ENCODE measurements at regions not wholly inside any gene's neighbourhood (a gene's known extent, or its start where the extent isn't known, plus 50 kb on each side); places are given as distances from the start of the nearest gene placed in this dataset.
"Not testable (repeated sequence)": the region's sequence is repeated elsewhere in the genome, so short reads cannot be mapped to it uniquely, and the experiment has no call there.

DNA sequence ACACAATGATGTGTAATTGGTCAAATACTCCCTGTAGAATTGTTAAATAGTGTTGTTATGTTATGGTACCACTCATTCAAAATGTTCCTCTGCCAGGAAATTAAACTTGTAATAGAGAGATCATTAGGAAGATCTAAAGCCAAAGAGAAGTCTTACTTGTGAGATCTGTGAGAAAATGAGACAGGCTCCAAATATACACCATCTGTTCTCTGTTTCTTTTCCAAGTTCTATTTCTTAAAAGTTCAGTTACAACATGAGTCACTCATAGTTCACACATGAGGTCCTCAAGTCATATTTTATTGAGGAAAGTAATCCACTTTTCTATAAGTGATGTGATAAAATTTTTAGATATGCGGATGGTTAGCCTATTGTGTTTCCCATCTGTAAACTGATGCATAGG, 1038.1 kb upstream of the PRR20A start:
- in situ Hi-C loops (cut with HindIII; ENCODE audit: low pct_unique_long_range_greater_than_20kb, low sequenced_read_pairs) = no loop called here

DNA sequence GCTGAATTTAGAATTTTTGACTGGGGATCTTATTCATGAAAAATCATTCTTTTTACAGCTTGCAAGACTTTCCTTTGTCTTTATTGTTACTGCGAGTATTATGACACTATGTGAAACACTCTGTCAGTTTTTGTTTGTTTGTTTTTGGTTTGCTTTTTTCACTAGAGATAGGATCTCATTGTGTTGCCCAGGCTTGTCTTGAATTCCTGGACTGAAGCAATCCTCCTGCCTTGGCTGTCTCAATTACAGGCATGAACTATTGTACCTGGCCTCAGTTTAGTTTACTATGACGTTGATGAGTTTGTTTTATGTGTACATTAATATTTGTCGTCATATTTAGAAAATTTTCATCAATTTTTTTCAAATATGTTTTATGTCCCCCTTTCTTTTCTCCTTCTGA, 1030.0 kb upstream of the PRR20A start:
- no peak for DNase-seq (ENCODE audit: low read depth)
- in situ Hi-C loops (cut with HindIII; ENCODE audit: low pct_unique_long_range_greater_than_20kb, low sequenced_read_pairs) = no loop called here

More for the DNA sequence above, 1038.1 kb upstream of the PRR20A start:
- DNase-seq (ENCODE audit: low read depth) = no peak

DNA sequence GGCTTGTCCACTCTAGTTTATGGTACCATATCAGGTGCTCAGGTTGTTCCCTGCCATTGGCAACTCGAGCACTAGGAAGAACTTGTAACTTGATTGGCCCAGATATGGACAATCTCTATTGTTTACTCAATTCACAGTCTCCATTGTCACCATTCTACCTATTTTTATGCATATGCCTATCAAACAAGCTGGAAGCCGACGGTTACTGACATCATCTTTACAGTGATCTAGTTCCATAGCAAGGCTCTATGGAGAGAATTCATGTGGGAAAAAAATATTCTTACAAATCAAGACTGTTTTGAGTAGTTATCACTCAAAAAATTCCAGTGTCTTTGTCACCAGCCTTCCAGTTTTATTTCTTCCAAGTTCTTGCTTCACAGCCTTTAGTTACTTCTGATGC, 1006.2 kb upstream of the PRR20A start:
- no peak for DNase-seq (ENCODE audit: low read depth)
- in situ Hi-C loops (cut with HindIII; ENCODE audit: low pct_unique_long_range_greater_than_20kb, low sequenced_read_pairs) = no loop called here

DNA sequence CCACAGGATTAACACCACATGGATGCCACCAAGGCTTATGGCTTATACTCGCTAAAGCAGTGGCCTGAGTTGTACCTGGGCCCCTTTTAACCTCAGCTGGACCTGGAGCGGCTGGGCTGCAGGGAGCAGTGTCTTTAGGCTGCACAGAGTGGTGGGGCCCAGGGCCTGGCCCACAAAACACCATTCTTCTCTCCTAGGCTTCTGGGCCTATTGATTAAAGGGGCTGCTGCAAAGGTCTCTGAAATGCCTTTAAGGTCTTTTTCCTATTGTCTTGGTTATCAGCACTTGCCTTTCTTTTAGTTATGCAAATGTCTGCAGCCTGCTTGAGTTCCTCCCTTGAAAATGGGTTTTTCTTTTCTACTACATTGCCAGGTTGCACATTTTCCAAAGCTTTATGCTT, 973.9 kb upstream of the PRR20A start:
- in situ Hi-C loops (cut with HindIII; ENCODE audit: low pct_unique_long_range_greater_than_20kb, low sequenced_read_pairs) = no loop called here
- no peak for DNase-seq (ENCODE audit: low read depth)

DNA sequence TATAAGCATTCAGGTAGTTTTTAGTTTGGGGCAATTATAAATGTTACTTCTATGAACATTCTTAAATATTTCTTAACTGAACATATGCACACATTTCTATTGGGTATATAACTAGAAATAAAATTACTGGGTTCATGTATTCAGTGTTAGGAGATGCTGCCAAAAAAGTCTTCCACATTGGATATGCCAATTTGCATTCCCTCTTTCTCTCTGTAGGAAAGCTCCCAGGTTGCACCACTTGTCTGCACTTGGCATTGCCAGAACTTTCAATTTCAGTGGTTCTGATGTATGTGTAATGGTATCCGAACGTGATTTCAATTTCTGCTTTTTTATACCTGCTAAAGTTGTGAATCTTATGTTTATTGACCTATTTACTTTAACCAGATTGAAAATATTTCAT, 972.1 kb upstream of the PRR20A start:
- DNase-seq (ENCODE audit: low read depth) = no peak
- in situ Hi-C loops (cut with HindIII; ENCODE audit: low pct_unique_long_range_greater_than_20kb, low sequenced_read_pairs) = no loop called here

DNA sequence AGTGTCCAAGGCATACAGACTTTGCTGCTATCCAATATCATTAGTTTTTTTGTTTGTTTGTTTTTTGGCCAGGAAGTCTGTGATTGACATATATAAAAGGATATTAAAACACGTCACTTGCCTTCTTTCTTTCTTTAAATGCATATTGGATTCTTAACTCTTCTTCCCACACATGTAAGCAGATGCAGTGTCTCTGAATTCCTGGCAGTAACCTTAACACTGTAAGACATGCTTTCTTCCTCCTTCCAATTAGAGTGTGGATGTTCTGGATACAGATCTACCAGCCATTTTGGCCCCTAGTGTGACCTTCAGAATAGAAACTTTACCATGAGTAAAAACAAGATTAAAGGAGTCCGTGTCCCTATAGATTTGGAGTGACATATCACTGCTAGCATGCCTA, 967.4 kb upstream of the PRR20A start:
- in situ Hi-C loops (cut with HindIII; ENCODE audit: low pct_unique_long_range_greater_than_20kb, low sequenced_read_pairs) = no loop called here
- DNase-seq (ENCODE audit: low read depth) = no peak

DNA sequence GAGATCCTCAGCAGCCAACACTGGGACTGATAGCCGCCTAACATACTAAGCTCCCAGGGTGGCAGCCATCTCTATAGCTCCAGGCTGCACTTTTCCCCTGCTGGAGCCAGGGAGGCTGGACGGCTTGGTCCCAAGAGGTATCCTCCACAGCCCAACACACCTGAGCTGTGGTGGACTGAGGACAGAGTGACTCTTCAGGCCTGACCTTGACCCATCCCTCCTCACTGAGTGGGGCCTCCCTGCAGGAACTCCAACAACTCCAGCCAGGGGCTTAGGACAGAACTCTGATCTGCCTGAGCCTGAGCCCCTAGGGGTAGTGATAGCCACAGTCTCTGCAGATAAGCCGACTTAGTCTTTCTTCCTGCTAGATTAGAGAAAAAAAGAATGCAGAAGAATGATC, 958.1 kb upstream of the PRR20A start:
- in situ Hi-C loops (cut with HindIII; ENCODE audit: low pct_unique_long_range_greater_than_20kb, low sequenced_read_pairs) = no loop called here
- DNase-seq (ENCODE audit: low read depth) = no peak

DNA sequence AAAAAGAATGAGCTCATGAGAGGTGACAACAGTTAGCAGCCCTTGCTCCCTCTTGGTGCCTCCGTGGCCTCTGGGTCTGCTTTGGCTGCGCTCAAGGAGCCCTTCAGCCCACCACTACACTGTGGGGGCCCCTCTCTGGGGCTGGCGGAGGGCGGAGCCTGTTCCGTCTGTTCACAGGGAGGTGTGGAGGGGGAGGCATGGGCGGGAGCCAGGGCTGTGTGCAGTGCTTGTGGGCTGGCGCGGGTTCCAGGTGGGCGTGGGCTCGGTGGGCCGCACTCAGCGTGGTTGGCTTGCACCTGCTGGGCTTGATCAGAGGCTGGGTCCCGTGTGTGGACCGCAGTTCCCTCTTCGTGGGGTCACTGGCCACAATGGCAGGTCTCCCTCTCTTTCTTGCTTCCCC, 953.4 kb upstream of the PRR20A start:
- in situ Hi-C loops (cut with HindIII; ENCODE audit: low pct_unique_long_range_greater_than_20kb, low sequenced_read_pairs) = no loop called here
- DNase-seq (ENCODE audit: low read depth) = no peak

DNA sequence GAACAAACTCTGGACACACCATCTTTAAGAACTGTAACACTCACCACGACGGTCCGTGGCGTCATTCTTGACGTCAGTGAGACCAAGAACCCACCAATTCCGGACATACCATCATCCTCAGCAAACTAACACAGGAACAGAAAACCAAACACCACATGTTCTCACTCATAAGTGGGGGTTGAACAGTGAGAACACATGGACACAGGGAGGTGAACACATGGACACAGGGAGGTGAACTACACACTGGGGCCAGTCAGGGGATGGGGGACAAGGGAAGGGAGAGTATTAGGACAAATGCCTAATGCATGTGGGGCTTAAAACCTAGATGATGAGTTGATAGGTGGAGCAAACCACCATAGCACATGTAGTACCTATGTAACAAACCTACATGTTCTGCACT, 952.1 kb upstream of the PRR20A start:
- in situ Hi-C loops (cut with HindIII; ENCODE audit: low pct_unique_long_range_greater_than_20kb, low sequenced_read_pairs); DNase-seq (ENCODE audit: low read depth): not testable (repeated sequence)

DNA sequence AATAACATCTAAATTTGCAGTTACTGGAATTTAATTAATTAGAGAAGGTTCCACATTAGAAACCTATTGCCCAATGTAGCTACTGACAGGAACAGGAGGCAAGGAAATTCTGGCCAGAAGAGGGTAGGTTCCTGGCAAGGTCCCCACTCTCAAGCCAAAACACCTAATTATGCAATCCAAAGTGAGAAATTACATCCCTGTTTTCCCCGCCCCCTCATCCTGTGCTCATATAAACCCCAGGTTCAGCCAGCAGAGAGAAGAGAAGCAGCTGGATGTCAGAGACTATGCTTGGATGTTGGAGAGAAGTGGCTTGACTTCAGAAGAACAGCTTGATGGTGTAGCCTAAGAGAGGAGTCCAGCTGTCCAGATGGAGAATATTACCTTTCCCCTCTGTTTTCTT, 951.3 kb upstream of the PRR20A start:
- in situ Hi-C loops (cut with HindIII; ENCODE audit: low pct_unique_long_range_greater_than_20kb, low sequenced_read_pairs) = no loop called here
- no peak for DNase-seq (ENCODE audit: low read depth)

DNA sequence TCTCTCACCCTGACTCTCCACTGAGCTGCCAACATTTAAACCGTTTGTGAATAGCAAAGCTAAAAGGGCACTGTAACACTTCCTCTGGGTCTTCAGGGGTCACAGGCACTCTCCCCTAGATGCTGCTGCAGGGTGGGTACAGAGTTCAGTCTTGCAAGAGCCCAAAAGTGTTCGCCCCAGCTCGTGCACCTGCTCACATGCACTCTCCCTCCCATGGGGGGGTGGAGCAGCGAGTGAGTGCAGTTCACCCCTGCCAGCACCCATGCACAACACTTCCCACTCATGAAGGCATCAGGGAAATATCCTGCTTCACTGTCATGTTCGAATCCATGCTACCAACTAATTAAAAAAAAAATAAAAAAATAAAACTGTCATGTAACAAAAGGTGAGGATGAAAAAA, 950.7 kb upstream of the PRR20A start:
- in situ Hi-C loops (cut with HindIII; ENCODE audit: low pct_unique_long_range_greater_than_20kb, low sequenced_read_pairs) = no loop called here
- DNase-seq (ENCODE audit: low read depth) = no peak

DNA sequence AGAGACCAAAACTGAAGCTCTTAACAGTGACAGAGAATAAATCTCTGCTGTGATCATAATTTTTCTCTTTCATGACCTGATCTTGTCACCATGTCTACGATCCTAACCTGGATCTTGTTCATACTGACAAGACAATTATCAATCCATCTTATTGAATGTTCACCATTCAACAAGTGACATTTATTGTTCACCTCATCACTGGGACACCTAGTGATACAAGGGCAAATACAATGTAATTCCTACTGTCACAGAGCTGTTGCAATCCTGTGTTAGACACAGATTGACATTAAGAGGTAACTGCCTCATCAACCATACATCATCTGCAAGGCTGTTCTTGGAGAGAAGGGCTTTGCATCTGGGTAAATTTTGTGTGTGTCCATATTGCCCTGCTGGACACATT, 942.4 kb upstream of the PRR20A start:
- in situ Hi-C loops (cut with HindIII; ENCODE audit: low pct_unique_long_range_greater_than_20kb, low sequenced_read_pairs) = no loop called here
- no peak for DNase-seq (ENCODE audit: low read depth)

DNA sequence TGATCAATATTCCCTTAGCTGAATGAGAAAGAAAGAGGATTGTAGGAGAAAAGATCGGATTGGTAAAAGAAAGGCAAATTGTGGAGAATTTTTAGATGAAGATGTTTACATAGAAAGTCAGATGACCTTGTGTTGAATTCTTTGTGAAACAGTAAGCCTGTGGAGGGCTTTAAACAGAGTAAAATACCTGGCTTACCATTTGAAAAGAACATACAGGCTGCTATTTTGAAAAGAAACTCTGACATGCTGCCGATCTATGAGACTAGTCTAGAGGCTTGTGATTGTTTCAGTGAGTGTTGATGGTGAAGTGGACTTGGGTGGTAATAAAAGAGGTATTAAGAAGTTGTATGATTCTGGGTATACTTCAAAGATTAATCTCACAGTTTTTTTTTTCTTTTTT, 938.9 kb upstream of the PRR20A start:
- in situ Hi-C loops (cut with HindIII; ENCODE audit: low pct_unique_long_range_greater_than_20kb, low sequenced_read_pairs) = no loop called here
- no peak for DNase-seq (ENCODE audit: low read depth)

DNA sequence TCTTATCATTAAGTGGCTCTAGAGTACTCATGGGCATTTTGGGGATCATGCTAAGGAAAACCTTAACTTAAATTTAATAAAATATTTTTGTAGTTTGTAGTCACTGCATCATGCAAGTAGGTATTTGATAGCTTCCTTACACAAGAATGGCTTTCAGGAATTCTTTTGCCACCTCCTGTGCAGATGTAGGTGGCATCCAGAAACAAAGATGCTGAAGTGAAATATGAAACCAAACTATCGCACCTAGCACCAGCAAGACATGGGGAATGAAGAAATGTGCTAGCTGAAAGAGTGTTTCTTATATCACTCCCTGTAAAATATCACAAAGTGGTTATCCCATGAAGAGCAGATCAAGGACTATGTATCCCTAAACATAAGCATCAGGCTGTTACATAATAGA, 924.5 kb upstream of the PRR20A start:
- no peak for DNase-seq (ENCODE audit: low read depth)
- in situ Hi-C loops (cut with HindIII; ENCODE audit: low pct_unique_long_range_greater_than_20kb, low sequenced_read_pairs) = no loop called here

DNA sequence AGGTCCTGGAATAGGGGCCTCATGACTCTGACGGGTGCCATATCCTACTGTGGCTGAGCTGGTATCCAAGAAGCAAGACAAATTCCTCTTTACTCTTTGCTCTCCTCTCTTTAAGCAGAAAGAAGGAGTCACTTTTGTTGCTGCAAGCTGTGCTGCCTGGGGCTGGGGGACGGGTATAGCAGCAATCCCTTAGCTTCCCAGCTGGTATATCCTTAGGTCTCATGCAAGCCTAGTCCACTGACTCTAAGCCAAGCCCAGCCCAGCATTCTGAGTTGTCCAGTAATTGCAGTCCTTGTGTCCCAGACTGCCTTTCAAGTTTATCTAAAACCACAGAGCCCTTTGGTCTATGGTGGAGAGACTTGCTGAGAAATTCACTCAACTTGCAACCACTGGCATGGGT, 893.0 kb upstream of the PRR20A start:
- DNase-seq (ENCODE audit: low read depth) = no peak
- in situ Hi-C loops (cut with HindIII; ENCODE audit: low pct_unique_long_range_greater_than_20kb, low sequenced_read_pairs) = no loop called here

DNA sequence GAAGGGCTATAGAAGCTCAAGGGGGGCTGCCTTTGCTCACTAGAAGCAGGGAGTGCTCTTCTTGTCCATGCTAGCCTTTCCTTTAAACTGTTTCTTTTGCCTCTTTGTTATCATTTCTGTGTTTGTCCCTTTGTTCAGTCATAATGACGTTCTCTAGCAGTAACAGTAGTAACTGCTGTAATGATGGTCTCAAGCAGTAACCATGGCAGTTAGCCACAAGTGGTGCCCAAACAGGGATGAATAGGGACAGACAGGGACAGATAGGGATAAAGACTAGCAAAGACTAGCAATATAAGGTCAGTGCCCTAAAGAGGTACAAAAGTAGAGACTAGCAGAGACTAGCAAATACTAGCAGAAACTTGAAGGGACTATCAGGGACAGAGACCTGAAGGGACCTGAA, 869.0 kb upstream of the PRR20A start:
- in situ Hi-C loops (cut with HindIII; ENCODE audit: low pct_unique_long_range_greater_than_20kb, low sequenced_read_pairs) = no loop called here
- no peak for DNase-seq (ENCODE audit: low read depth)

DNA sequence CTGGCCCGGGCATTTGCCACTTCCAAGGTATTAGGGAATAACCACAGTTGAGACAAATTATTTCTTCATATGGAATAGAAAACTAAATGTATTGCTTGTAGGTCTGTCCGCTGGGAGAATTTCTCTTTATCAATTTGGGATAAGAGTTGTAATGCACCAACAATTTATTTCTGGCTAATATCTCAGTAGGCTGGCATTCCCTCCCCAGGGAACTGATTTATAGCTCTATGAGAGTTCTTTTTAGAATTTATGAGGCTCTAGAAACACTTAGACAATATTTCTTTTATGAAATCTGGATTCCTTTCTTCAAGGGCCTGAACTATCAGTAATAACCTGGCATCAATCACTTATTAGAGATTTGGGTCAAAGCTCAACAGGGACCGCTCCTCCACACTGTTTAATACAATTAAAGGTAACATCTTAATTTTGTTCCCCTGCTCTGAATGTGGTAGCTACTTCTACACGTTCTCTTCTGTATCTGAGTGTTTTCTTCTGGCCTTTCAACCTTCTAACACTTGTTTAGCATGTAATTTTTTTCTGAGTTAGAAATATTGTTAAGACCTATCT, 857.4 kb upstream of the PRR20A start:
- in situ Hi-C loops (cut with HindIII; ENCODE audit: low pct_unique_long_range_greater_than_20kb, low sequenced_read_pairs) = no loop called here
- DNase-seq (ENCODE audit: low read depth) = no peak

DNA sequence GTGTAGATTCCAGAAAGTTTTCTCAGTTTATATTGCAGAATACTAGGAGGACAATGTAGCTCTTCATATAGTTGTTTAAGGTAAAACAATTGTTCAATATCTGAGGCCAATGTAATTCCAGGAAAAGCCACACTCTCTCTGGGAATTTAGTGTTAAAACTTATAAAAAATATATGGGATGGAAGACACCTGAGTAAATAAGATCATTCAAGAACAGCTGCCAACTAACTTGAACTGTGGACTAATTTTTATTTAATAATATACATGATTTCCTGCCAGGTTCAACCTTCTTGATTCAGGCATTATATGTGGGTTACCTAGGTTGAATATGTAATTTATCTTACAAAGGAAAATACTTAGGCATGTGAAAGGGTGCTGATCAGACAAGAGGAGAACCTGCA, 841.1 kb upstream of the PRR20A start:
- in situ Hi-C loops (cut with HindIII; ENCODE audit: low pct_unique_long_range_greater_than_20kb, low sequenced_read_pairs) = no loop called here
- no peak for DNase-seq (ENCODE audit: low read depth)

DNA sequence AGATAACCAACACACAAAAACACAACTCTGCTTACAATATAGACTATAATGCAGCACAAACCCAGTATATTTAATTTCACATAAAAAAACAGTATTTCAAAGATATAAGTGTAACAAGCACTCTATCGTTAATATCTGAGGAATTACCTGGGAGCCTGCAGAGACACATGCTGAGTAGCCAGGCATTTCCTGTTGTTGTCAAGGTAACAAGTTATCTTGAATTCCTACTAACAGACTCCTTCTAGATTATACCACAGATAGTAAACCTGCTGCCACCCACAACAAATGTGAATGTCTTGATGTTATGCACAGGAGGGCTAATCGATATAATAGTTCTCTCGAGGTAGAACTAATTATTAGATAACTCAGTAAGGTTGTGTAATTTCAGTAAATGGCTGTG, 826.0 kb upstream of the PRR20A start:
- no peak for DNase-seq (ENCODE audit: low read depth)
- in situ Hi-C loops (cut with HindIII; ENCODE audit: low pct_unique_long_range_greater_than_20kb, low sequenced_read_pairs) = no loop called here

DNA sequence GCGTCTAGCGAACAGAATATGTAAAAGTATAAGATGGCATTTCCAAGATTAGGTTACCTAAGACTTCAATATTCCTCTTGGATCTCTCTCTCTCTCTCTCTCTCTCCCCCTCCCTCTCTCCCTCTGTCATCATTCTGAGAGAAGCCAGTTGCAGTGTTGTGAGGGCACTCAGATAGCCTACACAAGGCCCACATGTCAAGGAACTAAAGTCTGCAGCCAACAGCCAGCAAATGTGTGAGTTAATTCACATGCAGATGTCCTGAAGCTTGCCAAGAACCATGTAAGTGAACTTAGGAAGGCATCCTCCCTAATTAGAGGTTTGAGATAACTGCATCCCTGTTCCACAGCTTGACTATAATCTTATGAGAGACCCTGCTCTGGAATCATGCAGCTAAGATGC, 822.9 kb upstream of the PRR20A start:
- no peak for DNase-seq (ENCODE audit: low read depth)
- in situ Hi-C loops (cut with HindIII; ENCODE audit: low pct_unique_long_range_greater_than_20kb, low sequenced_read_pairs) = no loop called here

DNA sequence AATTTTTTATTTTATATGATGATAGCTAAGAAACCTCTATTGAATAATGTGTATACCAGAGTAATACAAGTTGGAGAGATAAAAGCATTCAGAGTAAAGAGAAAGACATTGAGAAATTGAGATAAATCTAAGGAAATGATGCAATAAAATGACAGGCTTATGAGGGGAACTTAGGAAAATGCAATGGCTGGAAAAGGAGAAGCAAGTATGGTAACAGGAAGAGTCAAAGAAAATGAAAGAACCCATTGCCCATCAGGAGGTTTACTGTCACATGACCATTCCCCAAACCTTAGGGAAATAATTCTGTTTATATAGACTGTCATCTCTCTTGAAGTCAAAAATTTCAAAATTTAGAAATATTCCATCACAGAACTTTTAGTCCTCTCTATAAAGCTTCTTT, 808.0 kb upstream of the PRR20A start:
- in situ Hi-C loops (cut with HindIII; ENCODE audit: low pct_unique_long_range_greater_than_20kb, low sequenced_read_pairs) = no loop called here
- DNase-seq (ENCODE audit: low read depth) = no peak

Data from Caki2 (cell line).